KOPT-K1 (cell line): ENCODE measurements at regions not wholly inside any gene's neighbourhood (a gene's known extent, or its start where the extent isn't known, plus 50 kb on each side); places are given as distances from the start of the nearest gene placed in this dataset.

Experiments
- H3K27ac ChIP-seq: fragments of 200-600 bp; sonication (generic); 2 replicates; pipeline ENCODE4 v1.5.1; 2016; ENCODE audit warnings: antibody characterized with exemption, mild to moderate bottlenecking, low read depth, low read length; ENCODE audit not compliant: poor library complexity, severe bottlenecking
- H3K36me3 ChIP-seq: fragments of 200-600 bp; sonication (generic); 2 replicates; pipeline ENCODE4 v1.5.1; 2017; ENCODE audit warnings: antibody characterized with exemption, mild to moderate bottlenecking, low read length, moderate library complexity; ENCODE audit not compliant: insufficient read depth
- H3K9me3 ChIP-seq: fragments of 200-600 bp; sonication (generic); 2 replicates; pipeline ENCODE4 v1.5.1; 2017; ENCODE audit warnings: antibody characterized with exemption, low read length, mild to moderate bottlenecking; ENCODE audit not compliant: insufficient read depth, poor library complexity, severe bottlenecking

GRCh38 chr15:95409211-95409610, 921.3 kb upstream of the NR2F2 start:
- Histone ChIP-seq H3K9me3 (no peaks in the 10 kb centered on the region), H3K27ac (no peak overlapping the region), H3K36me3 (no peaks in the 10 kb centered on the region)

GRCh38 chr15:95409626-95410310, 920.7 kb upstream of the NR2F2 start:
- Histone ChIP-seq H3K36me3 (no peaks in the 10 kb centered on the region), H3K27ac (no peak overlapping the region), H3K9me3 (no peaks in the 10 kb centered on the region)

- H3K9me3 ChIP-seq = no peaks in the 10 kb centered on the region
- no peaks in the 10 kb centered on the region for H3K36me3 ChIP-seq
- H3K27ac ChIP-seq = no peak overlapping the region
Measured at GRCh38 chr15:95410757-95411156, 919.7 kb upstream of the NR2F2 start.

- Histone ChIP-seq H3K27ac (no peak overlapping the region), H3K36me3 (no peaks in the 10 kb centered on the region), H3K9me3 (no peaks in the 10 kb centered on the region)
Measured at GRCh38 chr15:95416576-95416975, 913.9 kb upstream of the NR2F2 start.

- no peak overlapping the region for H3K27ac ChIP-seq
- H3K36me3 ChIP-seq = no peaks in the 10 kb centered on the region
- H3K9me3 ChIP-seq = peaks cover 6% of the 10 kb centered on the region
Measured at GRCh38 chr15:95417761-95418160, 912.7 kb upstream of the NR2F2 start.

GRCh38 chr15:95422255-95422654, 908.2 kb upstream of the NR2F2 start:
- H3K9me3 ChIP-seq = peaks cover 11% of the 10 kb centered on the region
- H3K36me3 ChIP-seq = no peaks in the 10 kb centered on the region
- no peak overlapping the region for H3K27ac ChIP-seq

GRCh38 chr15:95425859-95426258, 904.6 kb upstream of the NR2F2 start:
- Histone ChIP-seq H3K36me3 (no peaks in the 10 kb centered on the region), H3K27ac (no peak overlapping the region), H3K9me3 (peaks cover 11% of the 10 kb centered on the region)

GRCh38 chr15:95429345-95429744, 901.2 kb upstream of the NR2F2 start:
- H3K36me3 ChIP-seq = no peaks in the 10 kb centered on the region
- H3K9me3 ChIP-seq = no peaks in the 10 kb centered on the region
- no peak overlapping the region for H3K27ac ChIP-seq

GRCh38 chr15:95431518-95431917, 899.0 kb upstream of the NR2F2 start:
- Histone ChIP-seq H3K36me3 (no peaks in the 10 kb centered on the region), H3K9me3 (no peaks in the 10 kb centered on the region), H3K27ac (no peak overlapping the region)

- no peak overlapping the region for H3K27ac ChIP-seq
- H3K9me3 ChIP-seq = no peaks in the 10 kb centered on the region
- H3K36me3 ChIP-seq = no peaks in the 10 kb centered on the region
Measured at GRCh38 chr15:95432878-95433405, 897.6 kb upstream of the NR2F2 start.

- H3K9me3 ChIP-seq = no peaks in the 10 kb centered on the region
- H3K27ac ChIP-seq = no peak overlapping the region
- no peaks in the 10 kb centered on the region for H3K36me3 ChIP-seq
Measured at GRCh38 chr15:95439922-95440376, 890.6 kb upstream of the NR2F2 start.

GRCh38 chr15:95440712-95441111, 889.8 kb upstream of the NR2F2 start:
- H3K27ac ChIP-seq = no peak overlapping the region
- no peaks in the 10 kb centered on the region for H3K9me3 ChIP-seq
- no peaks in the 10 kb centered on the region for H3K36me3 ChIP-seq

- Histone ChIP-seq H3K9me3 (no peaks in the 10 kb centered on the region), H3K27ac (no peak overlapping the region), H3K36me3 (no peaks in the 10 kb centered on the region)
Measured at GRCh38 chr15:95442107-95442719, 888.3 kb upstream of the NR2F2 start.

GRCh38 chr15:95444860-95445259, 885.6 kb upstream of the NR2F2 start:
- no peaks in the 10 kb centered on the region for H3K36me3 ChIP-seq
- H3K9me3 ChIP-seq = no peaks in the 10 kb centered on the region
- no peak overlapping the region for H3K27ac ChIP-seq

- Histone ChIP-seq H3K27ac (no peak overlapping the region), H3K36me3 (no peaks in the 10 kb centered on the region), H3K9me3 (no peaks in the 10 kb centered on the region)
Measured at GRCh38 chr15:95446854-95447253, 883.6 kb upstream of the NR2F2 start.

- Histone ChIP-seq H3K36me3 (no peaks in the 10 kb centered on the region), H3K9me3 (no peaks in the 10 kb centered on the region), H3K27ac (no peak overlapping the region)
Measured at GRCh38 chr15:95447486-95447885, 883.0 kb upstream of the NR2F2 start.
